ENCODE measurements at regions not wholly inside any gene's neighbourhood (a gene's known extent, or its start where the extent isn't known, plus 50 kb on each side); places are given as distances from the start of the nearest gene placed in this dataset.

DNA sequence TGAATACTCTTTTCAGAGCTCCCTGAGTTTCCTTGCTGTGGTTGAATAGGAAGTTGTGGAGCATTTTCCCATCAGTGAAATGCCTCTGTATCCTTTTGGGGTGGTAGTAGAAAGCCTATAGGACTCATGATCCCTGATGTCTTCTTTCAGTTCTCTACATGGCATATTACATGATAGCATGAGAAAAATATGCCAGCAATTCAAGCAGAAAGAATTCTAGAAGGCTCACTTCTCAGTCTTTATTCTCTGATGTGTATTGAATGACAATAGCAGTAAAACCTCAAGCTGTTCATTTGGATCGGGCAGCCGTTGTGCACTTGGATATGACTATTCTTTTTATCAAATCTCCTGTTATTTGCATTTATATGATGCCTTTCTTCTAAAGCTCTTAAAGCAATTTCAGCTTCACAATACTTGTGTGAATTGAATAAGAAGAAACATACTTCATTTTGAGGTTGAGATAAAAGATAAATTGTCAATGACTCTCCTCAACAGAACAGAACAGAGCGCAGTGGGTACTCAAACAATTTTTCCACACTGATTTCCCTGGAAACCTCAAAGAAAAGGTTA lies 251.5 kb upstream of the FBXO33 start:
- no peak for FAIRE-seq
- no peaks in the 10 kb centered on the region for H3K36me3 ChIP-seq (ENCODE audit: control insufficient read depth, insufficient read depth, low read length)
- TF ChIP-seq, protein P1, sequence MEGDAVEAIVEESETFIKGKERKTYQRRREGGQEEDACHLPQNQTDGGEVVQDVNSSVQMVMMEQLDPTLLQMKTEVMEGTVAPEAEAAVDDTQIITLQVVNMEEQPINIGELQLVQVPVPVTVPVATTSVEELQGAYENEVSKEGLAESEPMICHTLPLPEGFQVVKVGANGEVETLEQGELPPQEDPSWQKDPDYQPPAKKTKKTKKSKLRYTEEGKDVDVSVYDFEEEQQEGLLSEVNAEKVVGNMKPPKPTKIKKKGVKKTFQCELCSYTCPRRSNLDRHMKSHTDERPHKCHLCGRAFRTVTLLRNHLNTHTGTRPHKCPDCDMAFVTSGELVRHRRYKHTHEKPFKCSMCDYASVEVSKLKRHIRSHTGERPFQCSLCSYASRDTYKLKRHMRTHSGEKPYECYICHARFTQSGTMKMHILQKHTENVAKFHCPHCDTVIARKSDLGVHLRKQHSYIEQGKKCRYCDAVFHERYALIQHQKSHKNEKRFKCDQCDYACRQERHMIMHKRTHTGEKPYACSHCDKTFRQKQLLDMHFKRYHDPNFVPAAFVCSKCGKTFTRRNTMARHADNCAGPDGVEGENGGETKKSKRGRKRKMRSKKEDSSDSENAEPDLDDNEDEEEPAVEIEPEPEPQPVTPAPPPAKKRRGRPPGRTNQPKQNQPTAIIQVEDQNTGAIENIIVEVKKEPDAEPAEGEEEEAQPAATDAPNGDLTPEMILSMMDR (IDR thresholded peaks at IDR 0.05; ENCODE audit: insufficient read depth, low read length, severe bottlenecking) = no peak
- H3K27me3 ChIP-seq (ENCODE audit: control insufficient read depth, insufficient read depth, low read length) = no peaks in the 10 kb centered on the region
- no peak for DNase-seq (ENCODE audit: low read depth)
- H3K4me3 ChIP-seq (ENCODE audit: low read depth, low read length) = no peak overlapping the region

DNA sequence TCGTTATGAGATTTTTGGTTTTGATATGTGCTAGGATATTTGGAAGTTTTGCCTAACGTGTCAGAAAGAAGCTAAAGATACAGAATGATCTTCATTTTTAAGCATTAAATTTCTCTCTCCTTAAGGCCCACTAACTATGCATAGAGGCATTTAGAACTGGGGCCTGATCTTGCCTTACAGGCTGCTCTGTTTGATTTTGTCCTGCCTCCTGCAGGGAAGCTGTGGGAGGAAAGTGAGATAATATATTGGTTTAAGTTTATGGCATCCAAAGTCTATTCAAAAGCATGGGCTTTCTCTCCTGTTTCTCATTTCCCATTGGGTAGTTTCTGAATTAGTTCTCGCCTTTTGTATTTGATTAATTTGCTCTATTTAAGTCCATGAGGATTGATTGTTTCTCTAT lies 250.3 kb upstream of the FBXO33 start:
- no peaks in the 10 kb centered on the region for H3K36me3 ChIP-seq (ENCODE audit: control insufficient read depth, insufficient read depth, low read length)
- FAIRE-seq (no peak), DNase-seq (ENCODE audit: low read depth) (no peak)
- TF ChIP-seq, protein P1 (IDR thresholded peaks at IDR 0.05; ENCODE audit: insufficient read depth, low read length, severe bottlenecking) = no peak
- H3K27me3 ChIP-seq (ENCODE audit: control insufficient read depth, insufficient read depth, low read length) = no peaks in the 10 kb centered on the region
- H3K4me3 ChIP-seq (ENCODE audit: low read depth, low read length) = no peak overlapping the region

DNA sequence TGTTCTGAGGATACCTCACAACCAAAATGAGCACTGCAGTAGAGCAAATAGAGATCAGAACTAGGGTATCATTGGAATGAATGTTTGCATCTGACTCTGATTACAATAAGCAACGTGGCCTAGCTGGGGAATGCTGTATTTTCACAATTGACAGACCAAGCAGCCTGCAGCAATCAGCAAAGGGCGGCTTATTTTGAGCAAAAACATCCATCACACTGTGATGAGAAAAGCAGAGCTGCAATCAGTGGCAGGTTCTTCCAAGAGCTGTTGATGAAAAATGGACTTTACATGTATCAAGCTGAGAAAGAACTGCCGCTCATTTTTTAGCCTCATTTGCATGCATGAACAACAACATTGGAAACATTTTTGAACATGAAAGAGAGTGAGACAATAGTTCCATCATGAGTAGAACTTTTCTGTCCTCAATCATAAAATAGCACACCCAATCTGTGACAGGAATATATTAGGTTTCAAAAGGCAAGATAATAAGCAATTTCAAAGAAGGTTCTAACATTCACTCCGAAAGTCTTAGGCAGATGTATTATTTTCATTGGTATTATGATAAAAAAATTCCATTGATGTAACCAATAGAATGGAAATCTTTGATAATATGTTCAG lies 249.7 kb upstream of the FBXO33 start:
- FAIRE-seq (no peak), DNase-seq (ENCODE audit: low read depth) (no peak)
- Histone ChIP-seq H3K36me3 (ENCODE audit: control insufficient read depth, insufficient read depth, low read length) (no peaks in the 10 kb centered on the region), H3K27me3 (ENCODE audit: control insufficient read depth, insufficient read depth, low read length) (no peaks in the 10 kb centered on the region), H3K4me3 (ENCODE audit: low read depth, low read length) (no peak overlapping the region)
- TF ChIP-seq, protein P1 (IDR thresholded peaks at IDR 0.05; ENCODE audit: insufficient read depth, low read length, severe bottlenecking) = no peak

DNA sequence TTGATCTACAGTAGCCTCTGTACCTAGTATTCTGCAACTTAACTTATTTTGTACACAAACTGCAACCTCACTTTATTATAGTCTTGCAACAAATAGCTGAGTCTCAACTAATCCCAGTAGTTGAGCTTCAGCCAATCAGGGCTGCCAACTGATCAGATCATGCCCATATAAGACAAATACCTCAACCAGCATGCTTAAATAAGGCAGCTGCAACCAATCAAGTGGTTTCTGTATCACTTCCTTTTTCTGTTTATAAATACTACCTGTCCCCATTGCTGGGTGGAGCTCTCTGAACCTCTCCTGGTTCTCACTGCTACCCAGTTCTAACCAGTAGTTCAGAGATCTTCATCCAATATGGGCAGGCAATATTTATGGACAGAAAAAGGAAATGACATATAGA lies 248.5 kb upstream of the FBXO33 start:
- no peak for FAIRE-seq

DNA sequence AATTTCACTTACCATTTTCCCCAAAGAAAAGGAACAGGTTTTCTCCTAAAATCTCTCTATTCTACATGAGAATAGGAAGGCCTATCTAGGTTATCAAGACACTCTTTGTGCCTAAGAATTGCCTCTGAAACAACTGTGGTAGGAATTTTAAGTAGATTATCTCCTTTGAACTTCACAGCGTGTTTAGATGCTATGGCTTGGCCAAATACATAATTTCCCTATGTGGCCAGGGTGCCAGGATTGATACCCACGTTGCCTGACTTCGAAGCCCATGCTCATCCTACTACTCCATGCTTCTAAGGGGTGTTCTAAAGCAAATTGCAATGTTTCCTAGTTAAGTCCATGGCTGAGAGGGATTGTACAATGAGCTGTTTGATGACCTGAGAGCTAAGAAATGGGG lies 241.5 kb upstream of the FBXO33 start:
- H3K27me3 ChIP-seq (ENCODE audit: control insufficient read depth, insufficient read depth, low read length) = no peaks in the 10 kb centered on the region
- H3K4me3 ChIP-seq (ENCODE audit: low read depth, low read length) = no peak overlapping the region
- TF ChIP-seq, protein P1 (IDR thresholded peaks at IDR 0.05; ENCODE audit: insufficient read depth, low read length, severe bottlenecking) = no peak
- DNase-seq (ENCODE audit: low read depth) (no peak), FAIRE-seq (no peak)
- no peaks in the 10 kb centered on the region for H3K36me3 ChIP-seq (ENCODE audit: control insufficient read depth, insufficient read depth, low read length)

More for the DNA sequence above, 248.5 kb upstream of the FBXO33 start:
- TF ChIP-seq, protein P1 (IDR thresholded peaks at IDR 0.05; ENCODE audit: insufficient read depth, low read length, severe bottlenecking) = no peak
- Histone ChIP-seq H3K27me3 (ENCODE audit: control insufficient read depth, insufficient read depth, low read length) (no peaks in the 10 kb centered on the region), H3K4me3 (ENCODE audit: low read depth, low read length) (no peak overlapping the region), H3K36me3 (ENCODE audit: control insufficient read depth, insufficient read depth, low read length) (no peaks in the 10 kb centered on the region)
- DNase-seq (ENCODE audit: low read depth) = no peak

DNA sequence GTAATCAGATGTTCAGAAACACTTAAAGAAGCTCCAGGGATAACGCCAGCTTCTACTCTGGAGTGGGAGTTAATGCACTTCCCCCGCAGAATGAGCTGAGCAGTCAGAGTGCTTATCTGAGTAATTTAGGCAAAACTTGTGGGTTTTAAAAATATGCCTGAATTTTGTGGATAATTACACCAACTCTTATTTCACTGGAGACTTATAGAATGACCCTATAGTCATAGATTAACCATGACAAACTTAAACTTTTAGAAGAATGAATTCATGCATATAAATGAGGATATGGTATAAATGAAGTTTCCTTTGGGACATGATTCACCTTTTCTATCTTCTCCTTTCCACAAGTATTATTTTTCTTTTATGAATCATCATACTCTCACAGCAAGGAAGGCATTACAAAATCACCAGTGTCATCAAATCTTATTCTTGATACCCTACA lies 241.1 kb upstream of the FBXO33 start:
- no peak for FAIRE-seq
- peak; percentile 18 for DNase-seq (ENCODE audit: low read depth)
- no peaks in the 10 kb centered on the region for H3K36me3 ChIP-seq (ENCODE audit: control insufficient read depth, insufficient read depth, low read length)
- TF ChIP-seq, protein P1 (IDR thresholded peaks at IDR 0.05; ENCODE audit: insufficient read depth, low read length, severe bottlenecking) = no peak
- H3K27me3 ChIP-seq (ENCODE audit: control insufficient read depth, insufficient read depth, low read length) = no peaks in the 10 kb centered on the region
- H3K4me3 ChIP-seq (ENCODE audit: low read depth, low read length) = no peak overlapping the region

All from bronchial epithelial cell (primary cell).